A549 (cell line): ENCODE measurements at regions not wholly inside any gene's neighbourhood (a gene's known extent, or its start where the extent isn't known, plus 50 kb on each side); places are given as distances from the start of the nearest gene placed in this dataset.

ENCODE experiments used
- BHLHE40 ChIP-seq: IDR thresholded peaks from 2 replicates; pipeline ENCODE4 v1.6.1; 2012; ENCODE audit warnings: low read depth, low read length, inconsistent platforms
- CBX8 ChIP-seq: fragments of 200-600 bp; sonication (generic); IDR thresholded peaks from 2 replicates; pipeline ENCODE4 v1.6.1; 2016
- CEBPB ChIP-seq, 2 experiments: fragments of >200 bp in 1 of 2; sonication (Bioruptor Twin) in 1 of 2; formaldehyde crosslinking in 1 of 2; IDR thresholded peaks; 2 replicates each; pipeline ENCODE4 v1.6.1; 2012 to 2016
- CHD2 ChIP-seq: fragments of 150-350 bp; IDR thresholded peaks from 2 replicates; pipeline ENCODE4 v1.6.1; 2014; ENCODE audit warnings: low read length; ENCODE audit not compliant: partially characterized antibody
- CTCF ChIP-seq: fragments of >200 bp; sonication (Bioruptor Twin); formaldehyde crosslinking; IDR thresholded peaks from 3 replicates; pipeline ENCODE4 v1.5.1; 2016
- ELK1 ChIP-seq: fragments of 150-350 bp; IDR thresholded peaks from 2 replicates; pipeline ENCODE4 v1.6.1; 2014; ENCODE audit warnings: low read depth, mild to moderate bottlenecking, low read length
- ESRRA ChIP-seq: fragments of 150-350 bp; IDR thresholded peaks from 2 replicates; pipeline ENCODE4 v1.6.1; 2014; ENCODE audit warnings: mild to moderate bottlenecking, low read length, borderline replicate concordance
- MAX ChIP-seq: IDR thresholded peaks from 2 replicates; pipeline ENCODE4 v1.6.1; 2012
- MYC ChIP-seq: IDR thresholded peaks from 2 replicates; pipeline ENCODE4 v1.6.1; 2012; ENCODE audit warnings: mild to moderate bottlenecking, inconsistent platforms, low read length, improper control_type of control experiment, borderline replicate concordance
- POLR2A ChIP-seq: IDR thresholded peaks from 2 replicates; pipeline ENCODE4 v1.6.1; 2012; ENCODE audit warnings: mild to moderate bottlenecking, low read length
- REST ChIP-seq: fragments of 200-600 bp; sonication (generic); IDR thresholded peaks from 2 replicates; pipeline ENCODE4 v1.6.1; 2016; ENCODE audit warnings: antibody characterized with exemption, mild to moderate bottlenecking, moderate library complexity
- TP53 ChIP-seq: fragments of 250-450 bp; sonication (Bioruptor Pico); IDR thresholded peaks from 2 replicates; pipeline ENCODE4 v1.5.0; 2021; ENCODE audit warnings: mild to moderate bottlenecking, moderate library complexity
- USF2 ChIP-seq: fragments of 450-650 bp; IDR thresholded peaks from 2 replicates; pipeline ENCODE4 v1.6.1; 2014; ENCODE audit warnings: antibody characterized with exemption

GRCh38 chr4:173834151-173834550 is 304.1 kb upstream of the HAND2 start:
- TF ChIP-seq TP53 (CRISPR knock-in tag), result no peak
- TF ChIP-seq CTCF, result no peak
- no peak for TF ChIP-seq CEBPB (IDR thresholded peaks at IDR 0.05)
- TF ChIP-seq REST, result no peak
- TF ChIP-seq POLR2A, result no peak
- TF ChIP-seq BHLHE40, result no peak
- no peak for TF ChIP-seq MYC
- TF ChIP-seq CHD2, result no peak
- no peak for TF ChIP-seq CBX8
- TF ChIP-seq MAX, result no peak
- no peak for TF ChIP-seq ELK1
- TF ChIP-seq ESRRA, result no peak
- no peak for TF ChIP-seq USF2
